ENCODE measurements at regions not wholly inside any gene's neighbourhood (a gene's known extent, or its start where the extent isn't known, plus 50 kb on each side); places are given as distances from the start of the nearest gene placed in this dataset.
"Not testable (repeated sequence)": the region's sequence is repeated elsewhere in the genome, so short reads cannot be mapped to it uniquely, and the experiment has no call there.

GRCh38 chr10:27344568-27345454 is 104.2 kb upstream of the ACBD5 start:
- no peak overlapping the region for H3K27ac ChIP-seq (ENCODE audit: low read depth in 1 of 2, low read length in 2 of 2)
- H3K9ac ChIP-seq (ENCODE audit: low read depth in 1 of 2, low read length in 2 of 2), result no peak overlapping the region

GRCh38 chr10:27341001-27341400 is 100.4 kb upstream of the ACBD5 start:
- H3K27ac ChIP-seq (ENCODE audit: low read depth in 1 of 2, low read length in 2 of 2), result no peak overlapping the region
- no peak for DNase-seq (ENCODE audit: low spot score)
- H3K4me1 ChIP-seq (ENCODE audit: control insufficient read depth in 4 of 4, insufficient read depth in 4 of 4, low read length in 3 of 4), result no peaks in the 10 kb centered on the region
- no peak for TF ChIP-seq RAD21 (IDR thresholded peaks at IDR 0.05)
- TF ChIP-seq ATF3 (IDR thresholded peaks at IDR 0.05), result no peak
- TF ChIP-seq GABPA (IDR thresholded peaks at IDR 0.05 in 1 of 2, conservative IDR thresholded peaks at IDR 0.05 in 1 of 2), result no peak
- TF ChIP-seq HNF4A (conservative IDR thresholded peaks at IDR 0.05), result no peak
- no peak for TF ChIP-seq HNF4G (IDR thresholded peaks at IDR 0.05)
- TF ChIP-seq, protein P1, sequence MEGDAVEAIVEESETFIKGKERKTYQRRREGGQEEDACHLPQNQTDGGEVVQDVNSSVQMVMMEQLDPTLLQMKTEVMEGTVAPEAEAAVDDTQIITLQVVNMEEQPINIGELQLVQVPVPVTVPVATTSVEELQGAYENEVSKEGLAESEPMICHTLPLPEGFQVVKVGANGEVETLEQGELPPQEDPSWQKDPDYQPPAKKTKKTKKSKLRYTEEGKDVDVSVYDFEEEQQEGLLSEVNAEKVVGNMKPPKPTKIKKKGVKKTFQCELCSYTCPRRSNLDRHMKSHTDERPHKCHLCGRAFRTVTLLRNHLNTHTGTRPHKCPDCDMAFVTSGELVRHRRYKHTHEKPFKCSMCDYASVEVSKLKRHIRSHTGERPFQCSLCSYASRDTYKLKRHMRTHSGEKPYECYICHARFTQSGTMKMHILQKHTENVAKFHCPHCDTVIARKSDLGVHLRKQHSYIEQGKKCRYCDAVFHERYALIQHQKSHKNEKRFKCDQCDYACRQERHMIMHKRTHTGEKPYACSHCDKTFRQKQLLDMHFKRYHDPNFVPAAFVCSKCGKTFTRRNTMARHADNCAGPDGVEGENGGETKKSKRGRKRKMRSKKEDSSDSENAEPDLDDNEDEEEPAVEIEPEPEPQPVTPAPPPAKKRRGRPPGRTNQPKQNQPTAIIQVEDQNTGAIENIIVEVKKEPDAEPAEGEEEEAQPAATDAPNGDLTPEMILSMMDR (IDR thresholded peaks at IDR 0.05; ENCODE audit: low read depth, low read length, missing input control), result no peak
- H3K9ac ChIP-seq (ENCODE audit: low read depth in 1 of 2, low read length in 2 of 2), result no peak overlapping the region
- H3K36me3 ChIP-seq (ENCODE audit: control insufficient read depth in 4 of 4, insufficient read depth in 3 of 4, low read depth in 1 of 4, low read length in 3 of 4), result no peaks in the 10 kb centered on the region
- H3K4me3 ChIP-seq (ENCODE audit: low read depth in 1 of 3, low read length in 3 of 3), result no peak overlapping the region
- H3K9me3 ChIP-seq (ENCODE audit: control insufficient read depth in 4 of 4, low read length in 3 of 4), result no peaks in the 10 kb centered on the region
- 62% methylated on average over 3 of the region's 3 CpGs for WGBS
- peaks cover 0 to 3% (median 0%) of the 10 kb centered on the region in 4 donors for H3K27me3 ChIP-seq (ENCODE audit: control insufficient read depth in 4 of 4, insufficient read depth in 4 of 4, low read length in 3 of 4)

More at GRCh38 chr10:27344568-27345454, 104.2 kb upstream of the ACBD5 start:
- no peaks in the 10 kb centered on the region for H3K9me3 ChIP-seq (ENCODE audit: control insufficient read depth in 4 of 4, low read length in 3 of 4)
- 57% methylated on average over 8 of the region's 8 CpGs for WGBS
- H3K4me1 ChIP-seq (ENCODE audit: control insufficient read depth in 4 of 4, insufficient read depth in 4 of 4, low read length in 3 of 4), result no peaks in the 10 kb centered on the region
- no peak for TF ChIP-seq EGR1 (IDR thresholded peaks at IDR 0.05; ENCODE audit: low read depth in 2 of 2)
- TF ChIP-seq TAF1 (conservative IDR thresholded peaks at IDR 0.05), result no peak
- no peak overlapping the region for H3K4me3 ChIP-seq (ENCODE audit: low read depth in 1 of 3, low read length in 3 of 3)
- DNase-seq (ENCODE audit: low spot score), result no peak
- H3K27me3 ChIP-seq (ENCODE audit: control insufficient read depth in 4 of 4, insufficient read depth in 4 of 4, low read length in 3 of 4), result peaks cover 0 to 3% (median 0%) of the 10 kb centered on the region in 4 donors
- H3K36me3 ChIP-seq (ENCODE audit: control insufficient read depth in 4 of 4, insufficient read depth in 3 of 4, low read depth in 1 of 4, low read length in 3 of 4), result no peaks in the 10 kb centered on the region

DNA sequence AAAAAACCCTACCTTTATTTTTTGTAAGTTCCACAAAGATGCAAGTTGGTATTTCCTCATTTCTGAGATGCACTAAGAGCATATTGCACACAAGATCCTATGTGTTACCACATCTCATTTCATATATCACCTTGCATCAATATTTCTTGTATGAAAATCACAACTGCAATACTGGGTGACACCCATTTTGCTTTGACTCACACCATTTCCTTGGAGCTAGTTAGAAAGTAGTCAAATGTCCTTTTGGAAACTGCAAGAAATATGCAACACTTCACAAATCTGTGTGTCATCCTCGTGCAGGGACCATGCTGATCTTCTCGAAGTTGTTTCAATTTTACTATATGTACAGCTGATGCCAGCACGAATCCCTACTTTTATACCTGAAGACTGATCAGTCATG is 94.6 kb upstream of the ACBD5 start:
- not testable (repeated sequence) for H3K27me3 ChIP-seq (ENCODE audit: control insufficient read depth in 4 of 4, insufficient read depth in 4 of 4, low read length in 3 of 4); H3K27ac ChIP-seq (ENCODE audit: low read depth in 1 of 2, low read length in 2 of 2); H3K4me1 ChIP-seq (ENCODE audit: control insufficient read depth in 4 of 4, insufficient read depth in 4 of 4, low read length in 3 of 4); H3K9ac ChIP-seq (ENCODE audit: low read depth in 1 of 2, low read length in 2 of 2); H3K36me3 ChIP-seq (ENCODE audit: control insufficient read depth in 4 of 4, insufficient read depth in 3 of 4, low read depth in 1 of 4, low read length in 3 of 4); H3K9me3 ChIP-seq (ENCODE audit: control insufficient read depth in 4 of 4, low read length in 3 of 4); DNase-seq (ENCODE audit: low spot score); H3K4me3 ChIP-seq (ENCODE audit: low read depth in 1 of 3, low read length in 3 of 3)
- WGBS, result 83% methylated on average over 3 of the region's 3 CpGs

DNA sequence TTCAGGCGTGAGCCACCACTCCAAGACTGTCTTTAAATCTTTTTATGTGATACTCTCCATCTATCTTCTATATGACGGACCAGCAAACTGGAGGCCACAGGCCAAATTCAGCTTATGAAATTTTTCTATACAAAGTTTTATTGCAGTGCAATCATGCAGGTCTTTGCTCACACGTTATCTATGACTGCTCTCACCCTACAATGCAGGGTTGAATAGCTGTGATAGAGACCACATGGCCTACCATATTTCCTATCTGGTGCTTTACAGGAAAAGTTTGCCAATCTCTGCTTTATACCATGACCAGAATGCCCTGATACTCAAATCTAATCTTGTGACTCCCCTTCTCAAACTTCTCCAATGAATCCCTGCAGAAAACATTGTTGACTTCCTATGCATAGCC is 89.5 kb upstream of the ACBD5 start:
- Histone ChIP-seq H3K36me3 (ENCODE audit: control insufficient read depth in 4 of 4, insufficient read depth in 3 of 4, low read depth in 1 of 4, low read length in 3 of 4) (no peaks in the 10 kb centered on the region), H3K9me3 (ENCODE audit: control insufficient read depth in 4 of 4, low read length in 3 of 4) (no peaks in the 10 kb centered on the region), H3K27me3 (ENCODE audit: control insufficient read depth in 4 of 4, insufficient read depth in 4 of 4, low read length in 3 of 4) (no peaks in the 10 kb centered on the region), H3K9ac (ENCODE audit: low read depth in 1 of 2, low read length in 2 of 2) (no peak overlapping the region), H3K4me1 (ENCODE audit: control insufficient read depth in 4 of 4, insufficient read depth in 4 of 4, low read length in 3 of 4) (no peaks in the 10 kb centered on the region), H3K4me3 (ENCODE audit: low read depth in 1 of 3, low read length in 3 of 3) (no peak overlapping the region), H3K27ac (ENCODE audit: low read depth in 1 of 2, low read length in 2 of 2) (no peak overlapping the region)
- TF ChIP-seq NR2F2 (IDR thresholded peaks at IDR 0.05) (no peak), FOXA1 (IDR thresholded peaks at IDR 0.05) (no peak)
- DNase-seq (ENCODE audit: low spot score), result no peak
- WGBS, result 90% methylated on average over 3 of the region's 3 CpGs

Measured in liver (tissue), 8 donors.